NAMALWA (cell line): ENCODE measurements at regions not wholly inside any gene's neighbourhood (a gene's known extent, or its start where the extent isn't known, plus 50 kb on each side); places are given as distances from the start of the nearest gene placed in this dataset.
"Not testable (repeated sequence)": the region's sequence is repeated elsewhere in the genome, so short reads cannot be mapped to it uniquely, and the experiment has no call there.

Experiments
- DNase-seq: peaks from one replicate; pipeline ENCODE4 v3.0.0-alpha.2; 2015; ENCODE audit warnings: low spot score

GRCh38 chr7:114180556-114181266 lies 233.9 kb upstream of the FOXP2 start:
- no peak for DNase-seq

- DNase-seq = no peak
Measured at GRCh38 chr7:114175125-114175524, 239.5 kb upstream of the FOXP2 start.

GRCh38 chr7:114173170-114173890 lies 241.3 kb upstream of the FOXP2 start:
- no peak for DNase-seq

- DNase-seq = not testable (repeated sequence)
Measured at GRCh38 chr7:114169389-114169788, 245.2 kb upstream of the FOXP2 start.

- no peak for DNase-seq
Measured at GRCh38 chr7:114160925-114161324, 242.1 kb upstream of the PPP1R3A start.

- no peak for DNase-seq
Measured at GRCh38 chr7:114158854-114159253, 240.0 kb upstream of the PPP1R3A start.

GRCh38 chr7:114158275-114158674 lies 239.5 kb upstream of the PPP1R3A start:
- DNase-seq = no peak

GRCh38 chr7:114156178-114156577 lies 237.4 kb upstream of the PPP1R3A start:
- DNase-seq = no peak

GRCh38 chr7:114155116-114156110 lies 236.6 kb upstream of the PPP1R3A start:
- DNase-seq = no peak

- DNase-seq = no peak
Measured at GRCh38 chr7:114153700-114154099, 234.9 kb upstream of the PPP1R3A start.

GRCh38 chr7:114152314-114152938 lies 233.6 kb upstream of the PPP1R3A start:
- DNase-seq = no peak

- no peak for DNase-seq
Measured at GRCh38 chr7:114151777-114152176, 233.0 kb upstream of the PPP1R3A start.

- no peak for DNase-seq
Measured at GRCh38 chr7:114150689-114151088, 231.9 kb upstream of the PPP1R3A start.

- no peak for DNase-seq
Measured at GRCh38 chr7:114148779-114149178, 230.0 kb upstream of the PPP1R3A start.

- DNase-seq = no peak
Measured at GRCh38 chr7:114141415-114141814, 222.6 kb upstream of the PPP1R3A start.

GRCh38 chr7:114140561-114140960 lies 221.8 kb upstream of the PPP1R3A start:
- DNase-seq = no peak

- DNase-seq = not testable (repeated sequence)
Measured at GRCh38 chr7:114139690-114140089, 220.9 kb upstream of the PPP1R3A start.

GRCh38 chr7:114138587-114138986 lies 219.8 kb upstream of the PPP1R3A start:
- no peak for DNase-seq

- DNase-seq = no peak
Measured at GRCh38 chr7:114133717-114134116, 214.9 kb upstream of the PPP1R3A start.

- DNase-seq = no peak
Measured at GRCh38 chr7:114130866-114131265, 212.1 kb upstream of the PPP1R3A start.

GRCh38 chr7:114128880-114129279 lies 210.1 kb upstream of the PPP1R3A start:
- DNase-seq = no peak

GRCh38 chr7:114126095-114126494 lies 207.3 kb upstream of the PPP1R3A start:
- no peak for DNase-seq
